Panc1 (cell line): ENCODE measurements at regions not wholly inside any gene's neighbourhood (a gene's known extent, or its start where the extent isn't known, plus 50 kb on each side); places are given as distances from the start of the nearest gene placed in this dataset.

Experiments used
- ATAC-seq: fragments of 200-7000 bp; cut with Tn5 transposase; 2 replicates; pipeline ENCODE4 v1.9.1; 2020; ENCODE audit warnings: mild to moderate bottlenecking, moderate library complexity
- BruUV-seq: library from RNA; stranded (reverse); fragments of 400-500 nt; replicated peaks from 2 replicates; lab custom pipeline; 2021; lab: Mats Ljungman, UMichigan
- CTCF ChIA-PET: fragments of 300-600 bp; sonication (Branson Sonifier 250); formaldehyde crosslinking; loops from one replicate; lab custom pipeline; 2022; ENCODE audit warnings: antibody characterized with exemption; lab: Charles Lee
- POLR2A ChIA-PET: fragments of 300-600 bp; sonication (Branson Sonifier 250); formaldehyde crosslinking; loops from one replicate; lab custom pipeline; 2022; ENCODE audit warnings: antibody characterized with exemption; lab: Charles Lee
- DNase-seq: peaks from one replicate; pipeline ENCODE4 v3.0.0-alpha.2; 2010; ENCODE audit warnings: low read depth, low spot score
- H3K27ac ChIP-seq: 2 replicates; pipeline ENCODE4 v1.5.1; 2011; ENCODE audit warnings: mild to moderate bottlenecking, low read length, inconsistent platforms
- H3K27me3 ChIP-seq: fragments of 200-500 bp; sonication (Bioruptor generic); 2 replicates; pipeline ENCODE4 v1.6.0; 2014; ENCODE audit warnings: low read length, inconsistent platforms; ENCODE audit not compliant: control insufficient read depth, insufficient read depth
- H3K36me3 ChIP-seq: fragments of 200-500 bp; sonication (Bioruptor generic); 2 replicates; pipeline ENCODE4 v1.5.1; 2014; ENCODE audit warnings: inconsistent platforms, mild to moderate bottlenecking, low read length, moderate library complexity; ENCODE audit not compliant: control insufficient read depth, insufficient read depth
- H3K4me1 ChIP-seq: 2 replicates; pipeline ENCODE4 v1.5.1; 2011; ENCODE audit warnings: inconsistent platforms, mild to moderate bottlenecking, low read length, moderate library complexity; ENCODE audit not compliant: control insufficient read depth, insufficient read depth
- H3K4me3 ChIP-seq, 2 experiments: 2 replicates each; pipeline ENCODE4 v1.5.1; 2011 to 2012; ENCODE audit warnings: low read depth in 2 of 2, low read length in 2 of 2, mild to moderate bottlenecking in 2 of 2, inconsistent platforms in 1 of 2, moderate library complexity in 1 of 2
- H3K9me3 ChIP-seq: fragments of 200-500 bp; sonication (Bioruptor generic); 2 replicates; pipeline ENCODE4 v1.5.1; 2014; ENCODE audit warnings: low read depth, mild to moderate bottlenecking, inconsistent platforms, low read length, moderate library complexity; ENCODE audit not compliant: control insufficient read depth, insufficient read depth
- CTCF ChIP-seq: fragments of 450-650 bp; IDR thresholded peaks from 2 replicates; pipeline ENCODE4 v1.5.1; 2017; ENCODE audit warnings: mild to moderate bottlenecking
- POLR2AphosphoS5 ChIP-seq: IDR thresholded peaks from 2 replicates; pipeline ENCODE4 v1.6.1; 2012; ENCODE audit warnings: mild to moderate bottlenecking, low read depth, low read length, moderate library complexity
- REST ChIP-seq, 2 experiments: IDR thresholded peaks; 2 replicates each; pipeline ENCODE4 v1.6.1; 2011 to 2012; ENCODE audit warnings: low read depth in 2 of 2, control low read depth in 1 of 2, low read length in 1 of 2, mild to moderate bottlenecking in 1 of 2, moderate library complexity in 1 of 2; ENCODE audit not compliant: insufficient read depth in 1 of 2
- SIN3A ChIP-seq: IDR thresholded peaks from 2 replicates; pipeline ENCODE4 v1.6.1; 2012; ENCODE audit warnings: low read depth, mild to moderate bottlenecking, low read length, moderate library complexity, borderline replicate concordance; ENCODE audit not compliant: insufficient read depth
- TCF7L2 ChIP-seq: IDR thresholded peaks from 2 replicates; pipeline ENCODE4 v1.6.1; 2011; ENCODE audit warnings: mild to moderate bottlenecking, low read depth, low read length, inconsistent platforms
- in situ Hi-C: cut with HindIII; loops from 2 replicates; pipeline ENCODE4 v1.10.0; 2016; ENCODE audit warnings: low sequenced_read_pairs, low pct_unique_long_range_greater_than_20kb
- intact Hi-C: fragments of 100-400 bp; cut with micrococcal nuclease; formaldehyde crosslinking; loops from one replicate; pipeline ENCODE4 v1.10.0; 2022; ENCODE audit not compliant: unreplicated experiment

GRCh38 chr9:134590240-134591081, 51.1 kb upstream of the COL5A1 start:
- Histone ChIP-seq H3K27me3 (no peaks in the 10 kb centered on the region), H3K36me3 (no peaks in the 10 kb centered on the region), H3K4me1 (no peaks in the 10 kb centered on the region; the same call in 1 of the 2 replicates), H3K4me3 (no peak overlapping the region), H3K27ac (no peak overlapping the region), H3K9me3 (no peaks in the 10 kb centered on the region)
- intact Hi-C loops (no loop called here), in situ Hi-C loops (no loop called here)
- ATAC-seq (no peak), DNase-seq (no peak)
- BruUV-seq, result no TSS peak
- TF ChIP-seq REST (IDR thresholded peaks at IDR 0.05; ENCODE audit: insufficient read depth in 1 of 2, low read depth in 2 of 2, low read length in 1 of 2) (no peak), CTCF (no peak), SIN3A (no peak), TCF7L2 (no peak), POLR2AphosphoS5 (no peak)
- CTCF ChIA-PET, result no interaction called here
- POLR2A ChIA-PET, result no interaction called here

- no peaks in the 10 kb centered on the region for H3K9me3 ChIP-seq
- intact Hi-C loops, result no loop called here
- ChIA-PET POLR2A (no interaction called here), CTCF (no interaction called here)
- no peaks in the 10 kb centered on the region; the same call in 1 of the 2 replicates for H3K4me1 ChIP-seq
- no peak for TF ChIP-seq TCF7L2
- TF ChIP-seq CTCF, result no peak
- no peak for TF ChIP-seq REST (IDR thresholded peaks at IDR 0.05; ENCODE audit: insufficient read depth in 1 of 2, low read depth in 2 of 2, low read length in 1 of 2)
- no peak for TF ChIP-seq POLR2AphosphoS5
- TF ChIP-seq SIN3A, result no peak
- BruUV-seq, result no TSS peak
- in situ Hi-C loops, result no loop called here
- no peaks in the 10 kb centered on the region for H3K27me3 ChIP-seq
- no peaks in the 10 kb centered on the region for H3K36me3 ChIP-seq
- ATAC-seq, result no peak
- no peak for DNase-seq
- no peak overlapping the region for H3K4me3 ChIP-seq
- H3K27ac ChIP-seq, result no peak overlapping the region
Observed at GRCh38 chr9:134591082-134591571, 50.5 kb upstream of the COL5A1 start.
